Upper lobe of right lung (tissue), 1 donor: ENCODE measurements at regions not wholly inside any gene's neighbourhood (a gene's known extent, or its start where the extent isn't known, plus 50 kb on each side); places are given as distances from the start of the nearest gene placed in this dataset.

ENCODE experiments used
- ATAC-seq: fragments of 200-7000 bp; cut with Tn5 transposase; one replicate; pipeline ENCODE4 v1.9.1; 2020; ENCODE audit warnings: mild to moderate bottlenecking, moderate library complexity
- DNase-seq: peaks from one replicate; pipeline ENCODE4 v3.0.0-alpha.2; 2020
- H3K27ac ChIP-seq: fragments of 200-600 bp; one replicate; pipeline ENCODE4 v1.8.0; 2022
- H3K27me3 ChIP-seq: fragments of 200-600 bp; one replicate; pipeline ENCODE4 v1.8.0; 2022; ENCODE audit warnings: mild to moderate bottlenecking
- H3K36me3 ChIP-seq: fragments of 200-600 bp; one replicate; pipeline ENCODE4 v1.8.0; 2022
- H3K4me1 ChIP-seq: fragments of 200-600 bp; one replicate; pipeline ENCODE4 v1.8.0; 2022
- H3K4me3 ChIP-seq: fragments of 200-600 bp; one replicate; pipeline ENCODE4 v1.8.0; 2022; ENCODE audit warnings: mild to moderate bottlenecking
- H3K9me3 ChIP-seq: fragments of 200-600 bp; one replicate; pipeline ENCODE4 v1.8.0; 2022
- intact Hi-C: fragments of 100-400 bp; cut with DNase I; formaldehyde crosslinking; loops from one replicate; pipeline ENCODE4 v1.11.0; 2022
- TF ChIP-seq, protein P1 (sequence below): fragments of 200-600 bp; IDR thresholded peaks from one replicate; pipeline ENCODE4 v1.8.0; 2022; ENCODE audit warnings: antibody characterized with exemption
- donor health status: DM: no; HTN: yes; CAD: no; lungs with severe emphysema.

DNA sequence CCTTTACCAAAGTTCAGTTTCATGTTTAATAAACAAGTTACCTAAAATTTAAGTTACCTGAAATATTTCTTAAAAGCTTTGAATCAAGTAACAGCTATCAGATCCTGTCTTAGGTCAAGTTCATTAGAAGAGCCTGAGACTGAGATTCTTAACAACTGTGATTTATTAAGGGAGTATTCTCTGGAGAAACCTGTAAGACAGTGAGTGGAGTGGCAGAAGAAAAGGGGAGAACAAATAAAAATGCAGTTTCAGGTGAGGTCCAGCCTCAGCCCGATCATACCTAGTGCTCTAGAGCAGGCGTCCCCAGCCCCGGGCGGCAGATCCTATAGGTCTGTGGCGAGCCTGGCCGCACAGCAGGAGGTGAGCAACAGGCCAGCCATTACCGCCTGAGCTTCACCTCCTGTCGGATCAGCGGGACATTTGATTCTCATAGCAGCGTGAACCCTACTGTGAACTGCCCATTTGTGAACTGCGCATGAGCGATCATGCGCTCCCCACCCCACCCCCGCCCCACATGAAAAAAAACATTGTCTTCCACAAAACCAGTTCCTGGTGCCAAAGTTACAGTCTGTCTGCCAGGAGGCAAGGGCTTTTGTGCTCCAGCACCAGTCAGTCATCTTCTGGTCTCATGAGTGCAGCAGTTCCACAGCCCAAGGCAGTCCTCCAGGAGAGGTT, 59.2 kb upstream of the ADGRB3 start:
- no peaks in the 10 kb centered on the region for H3K27me3 ChIP-seq
- TF ChIP-seq, protein P1, sequence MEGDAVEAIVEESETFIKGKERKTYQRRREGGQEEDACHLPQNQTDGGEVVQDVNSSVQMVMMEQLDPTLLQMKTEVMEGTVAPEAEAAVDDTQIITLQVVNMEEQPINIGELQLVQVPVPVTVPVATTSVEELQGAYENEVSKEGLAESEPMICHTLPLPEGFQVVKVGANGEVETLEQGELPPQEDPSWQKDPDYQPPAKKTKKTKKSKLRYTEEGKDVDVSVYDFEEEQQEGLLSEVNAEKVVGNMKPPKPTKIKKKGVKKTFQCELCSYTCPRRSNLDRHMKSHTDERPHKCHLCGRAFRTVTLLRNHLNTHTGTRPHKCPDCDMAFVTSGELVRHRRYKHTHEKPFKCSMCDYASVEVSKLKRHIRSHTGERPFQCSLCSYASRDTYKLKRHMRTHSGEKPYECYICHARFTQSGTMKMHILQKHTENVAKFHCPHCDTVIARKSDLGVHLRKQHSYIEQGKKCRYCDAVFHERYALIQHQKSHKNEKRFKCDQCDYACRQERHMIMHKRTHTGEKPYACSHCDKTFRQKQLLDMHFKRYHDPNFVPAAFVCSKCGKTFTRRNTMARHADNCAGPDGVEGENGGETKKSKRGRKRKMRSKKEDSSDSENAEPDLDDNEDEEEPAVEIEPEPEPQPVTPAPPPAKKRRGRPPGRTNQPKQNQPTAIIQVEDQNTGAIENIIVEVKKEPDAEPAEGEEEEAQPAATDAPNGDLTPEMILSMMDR: no peak
- intact Hi-C loops: no loop called here
- H3K27ac ChIP-seq: no peak overlapping the region
- no peaks in the 10 kb centered on the region for H3K4me1 ChIP-seq
- ATAC-seq: peak; percentile 76
- DNase-seq: peak; percentile 59
- no peaks in the 10 kb centered on the region for H3K36me3 ChIP-seq
- no peak overlapping the region for H3K4me3 ChIP-seq
- H3K9me3 ChIP-seq: no peaks in the 10 kb centered on the region

GRCh38 chr6:68572975-68573374, 62.1 kb upstream of the ADGRB3 start:
- no peak for DNase-seq
- no peak for ATAC-seq
- Histone ChIP-seq H3K4me3 (no peak overlapping the region), H3K4me1 (no peaks in the 10 kb centered on the region), H3K9me3 (no peaks in the 10 kb centered on the region), H3K36me3 (no peaks in the 10 kb centered on the region), H3K27ac (no peak overlapping the region), H3K27me3 (no peaks in the 10 kb centered on the region)
- intact Hi-C loops: no loop called here
- TF ChIP-seq, protein P1: no peak

- intact Hi-C loops: no loop called here
- no peak overlapping the region for H3K4me3 ChIP-seq
- no peaks in the 10 kb centered on the region for H3K4me1 ChIP-seq
- TF ChIP-seq, protein P1: peak; percentile 32
- H3K27ac ChIP-seq: no peak overlapping the region
- no peaks in the 10 kb centered on the region for H3K9me3 ChIP-seq
- no peaks in the 10 kb centered on the region for H3K27me3 ChIP-seq
- H3K36me3 ChIP-seq: no peaks in the 10 kb centered on the region
- ATAC-seq (peak; percentile 84), DNase-seq (no peak)
Observed at GRCh38 chr6:68572525-68572924, 62.6 kb upstream of the ADGRB3 start.

DNA sequence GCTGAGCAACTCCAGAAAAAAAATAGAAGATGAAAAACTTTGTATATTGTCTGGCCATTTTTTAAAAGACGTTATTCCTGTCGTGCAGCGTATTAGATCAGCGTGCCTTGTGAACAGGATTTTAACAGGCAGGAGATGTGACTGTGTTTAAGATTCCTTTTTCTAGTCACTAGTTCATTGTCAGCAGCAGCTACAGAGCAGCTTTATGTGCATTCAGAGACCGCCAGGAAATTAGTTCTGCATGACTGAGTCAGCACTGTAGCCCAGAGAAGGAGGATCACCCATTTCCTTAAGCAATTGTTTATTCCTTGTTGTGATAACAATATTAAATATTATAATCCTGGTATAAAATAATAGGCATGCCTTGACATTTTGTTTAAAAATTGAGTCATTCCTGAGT, 75.4 kb upstream of the ADGRB3 start:
- Histone ChIP-seq H3K36me3 (no peaks in the 10 kb centered on the region), H3K27ac (no peak overlapping the region), H3K4me3 (no peak overlapping the region), H3K27me3 (no peaks in the 10 kb centered on the region), H3K9me3 (no peaks in the 10 kb centered on the region), H3K4me1 (no peaks in the 10 kb centered on the region)
- intact Hi-C loops: no loop called here
- ATAC-seq (no peak), DNase-seq (no peak)
- TF ChIP-seq, protein P1: no peak

DNA sequence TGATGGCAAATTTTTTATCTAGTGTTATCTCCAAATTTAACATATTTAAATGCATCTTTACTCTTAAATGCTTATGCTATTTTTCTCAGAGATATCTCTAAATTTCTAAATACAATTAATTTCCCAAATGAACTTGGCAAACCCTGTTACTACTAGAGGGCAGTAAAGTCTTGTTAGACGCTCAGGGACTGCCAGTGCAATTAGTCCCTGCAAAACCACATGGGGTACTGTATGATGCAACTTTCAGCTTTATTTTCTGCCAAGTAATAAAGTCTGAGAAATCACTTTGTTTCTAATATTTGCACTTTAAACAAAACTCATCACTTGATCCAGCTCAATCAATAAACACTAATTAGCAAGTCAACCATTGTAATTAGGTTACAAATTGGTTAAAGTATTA, 76.0 kb upstream of the ADGRB3 start:
- H3K27ac ChIP-seq: no peak overlapping the region
- H3K36me3 ChIP-seq: no peaks in the 10 kb centered on the region
- intact Hi-C loops: no loop called here
- no peaks in the 10 kb centered on the region for H3K9me3 ChIP-seq
- H3K4me1 ChIP-seq: no peaks in the 10 kb centered on the region
- TF ChIP-seq, protein P1: no peak
- ATAC-seq (no peak), DNase-seq (no peak)
- no peak overlapping the region for H3K4me3 ChIP-seq
- no peaks in the 10 kb centered on the region for H3K27me3 ChIP-seq

- H3K9me3 ChIP-seq: no peaks in the 10 kb centered on the region
- TF ChIP-seq, protein P1: no peak
- no peaks in the 10 kb centered on the region for H3K36me3 ChIP-seq
- DNase-seq (no peak), ATAC-seq (no peak)
- no peaks in the 10 kb centered on the region for H3K27me3 ChIP-seq
- H3K27ac ChIP-seq: no peak overlapping the region
- H3K4me3 ChIP-seq: no peak overlapping the region
- intact Hi-C loops: no loop called here
- no peaks in the 10 kb centered on the region for H3K4me1 ChIP-seq
Observed at GRCh38 chr6:68546620-68547019, 88.5 kb upstream of the ADGRB3 start.
